HUES6 (cell line): ENCODE measurements at regions not wholly inside any gene's neighbourhood (a gene's known extent, or its start where the extent isn't known, plus 50 kb on each side); places are given as distances from the start of the nearest gene placed in this dataset.

Experiments used
- H3K27ac ChIP-seq: 2 replicates; pipeline ENCODE4 v1.7.0; 2013; ENCODE audit warnings: low read depth, mild to moderate bottlenecking, low read length, inconsistent platforms
- H3K27me3 ChIP-seq: 2 replicates; pipeline ENCODE4 v1.6.1; 2013; ENCODE audit warnings: low read length; ENCODE audit not compliant: control insufficient read depth, insufficient read depth
- H3K36me3 ChIP-seq: 2 replicates; pipeline ENCODE4 v1.6.1; 2013; ENCODE audit warnings: low read length; ENCODE audit not compliant: control insufficient read depth, insufficient read depth
- H3K4me1 ChIP-seq: 2 replicates; pipeline ENCODE4 v1.6.1; 2013; ENCODE audit warnings: low read length; ENCODE audit not compliant: control insufficient read depth, insufficient read depth
- H3K4me3 ChIP-seq: 2 replicates; pipeline ENCODE4 v1.5.1; 2013; ENCODE audit warnings: low read depth, low read length
- H3K9ac ChIP-seq: one replicate; pipeline ENCODE4 v1.6.1; 2013; ENCODE audit warnings: mild to moderate bottlenecking, low read length
- H3K9me3 ChIP-seq: 2 replicates; pipeline ENCODE4 v1.6.1; 2013; ENCODE audit warnings: low read depth, low read length; ENCODE audit not compliant: control insufficient read depth, insufficient read depth

DNA sequence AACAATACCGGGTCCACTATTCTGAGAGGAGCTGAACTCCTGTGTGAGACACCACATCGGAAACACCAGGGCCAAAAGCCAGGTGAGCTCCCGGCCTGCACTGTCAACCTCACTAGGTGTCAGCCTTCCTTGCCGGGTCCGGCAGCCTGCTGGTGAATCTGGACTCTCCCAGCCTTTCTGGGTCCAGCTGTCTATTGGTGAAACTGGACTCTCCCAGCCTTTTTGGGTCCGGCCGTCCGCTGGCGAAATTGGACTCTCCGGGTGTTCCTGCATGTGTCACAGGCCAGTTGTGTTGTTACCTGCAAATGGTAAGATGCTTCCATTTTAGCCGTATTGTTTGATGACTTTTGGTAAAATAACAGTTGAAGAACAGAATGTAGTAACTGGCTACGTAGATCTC is 801.5 kb downstream of the CDH9 start:
- no peaks in the 10 kb centered on the region for H3K4me1 ChIP-seq
- no peaks in the 10 kb centered on the region for H3K36me3 ChIP-seq
- H3K4me3 ChIP-seq = no peak overlapping the region
- peaks cover 13% of the 10 kb centered on the region; the same call in 1 of the 2 replicates for H3K9me3 ChIP-seq
- H3K27me3 ChIP-seq = no peaks in the 10 kb centered on the region
- H3K9ac ChIP-seq = no peak overlapping the region
- H3K27ac ChIP-seq = no peak overlapping the region

DNA sequence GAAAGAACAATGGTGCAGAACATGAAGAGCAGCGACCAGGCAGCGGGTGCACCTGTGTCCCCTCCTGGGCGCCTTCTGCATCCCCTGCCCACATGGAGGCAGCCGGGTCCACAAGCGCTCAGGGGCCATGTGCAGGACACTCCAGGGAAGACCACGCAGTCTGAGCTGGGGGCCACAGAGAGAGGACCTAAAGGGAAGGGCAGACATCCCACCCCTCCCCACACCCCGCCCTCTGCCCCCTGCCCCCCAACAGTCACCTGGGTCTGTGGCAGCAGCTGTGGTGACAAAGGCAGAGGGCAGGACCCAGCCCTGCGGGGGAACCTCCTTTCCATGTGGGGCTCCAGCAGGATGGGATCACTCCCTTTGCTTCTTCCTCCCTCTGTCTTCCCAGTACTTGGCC is 805.7 kb downstream of the CDH9 start:
- Histone ChIP-seq H3K27me3 (no peaks in the 10 kb centered on the region), H3K9ac (no peak overlapping the region), H3K27ac (no peak overlapping the region), H3K4me3 (no peak overlapping the region), H3K36me3 (no peaks in the 10 kb centered on the region), H3K4me1 (no peaks in the 10 kb centered on the region), H3K9me3 (no peaks in the 10 kb centered on the region; the same call in 1 of the 2 replicates)

DNA sequence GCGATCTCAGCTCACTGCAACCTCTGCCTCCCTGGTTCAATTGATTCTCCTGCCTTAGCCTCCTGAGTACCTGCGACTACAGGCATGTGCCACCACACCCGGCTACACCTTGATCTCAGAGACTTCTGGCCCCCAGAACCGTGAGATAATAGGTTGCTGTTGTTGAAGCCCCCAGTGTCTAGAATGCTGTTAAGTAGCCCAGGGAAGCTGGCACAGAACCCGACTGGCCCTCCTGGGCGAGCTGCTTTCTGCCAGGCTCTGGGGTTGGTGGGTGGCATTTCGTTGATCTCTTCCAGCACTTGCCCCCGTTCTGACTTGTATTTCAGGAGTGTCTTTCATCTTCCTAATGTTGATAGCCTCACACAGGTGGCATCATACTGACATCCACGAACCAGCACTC is 807.1 kb downstream of the CDH9 start:
- H3K4me3 ChIP-seq = no peak overlapping the region
- H3K36me3 ChIP-seq = no peaks in the 10 kb centered on the region
- no peaks in the 10 kb centered on the region for H3K4me1 ChIP-seq
- H3K9me3 ChIP-seq = peaks cover 5% of the 10 kb centered on the region; the same call in 1 of the 2 replicates
- H3K27ac ChIP-seq = no peak overlapping the region
- no peak overlapping the region for H3K9ac ChIP-seq
- no peaks in the 10 kb centered on the region for H3K27me3 ChIP-seq

DNA sequence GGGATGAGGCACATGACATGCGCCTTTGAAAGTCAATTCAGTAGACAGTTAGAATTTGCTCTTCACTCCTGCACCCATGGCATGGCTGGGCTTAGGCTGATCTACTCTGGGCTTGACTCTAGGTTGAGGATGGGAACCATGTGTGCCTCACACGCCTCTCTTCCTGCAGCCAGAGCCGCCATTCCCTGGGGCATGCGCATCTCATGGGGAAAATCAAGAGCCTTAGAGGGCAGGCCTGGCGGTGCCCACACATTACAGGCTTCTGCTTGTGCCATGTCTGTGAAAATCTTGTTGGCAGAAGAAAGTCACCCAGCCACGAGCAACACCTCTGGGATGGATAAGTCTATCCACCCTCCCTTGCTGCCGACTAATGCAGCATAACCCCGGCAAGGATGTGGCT is 808.5 kb downstream of the CDH9 start:
- Histone ChIP-seq H3K4me1 (no peaks in the 10 kb centered on the region), H3K9ac (no peak overlapping the region), H3K36me3 (no peaks in the 10 kb centered on the region), H3K27me3 (no peaks in the 10 kb centered on the region), H3K9me3 (peaks cover 7% of the 10 kb centered on the region; the same call in 1 of the 2 replicates), H3K4me3 (no peak overlapping the region), H3K27ac (no peak overlapping the region)

DNA sequence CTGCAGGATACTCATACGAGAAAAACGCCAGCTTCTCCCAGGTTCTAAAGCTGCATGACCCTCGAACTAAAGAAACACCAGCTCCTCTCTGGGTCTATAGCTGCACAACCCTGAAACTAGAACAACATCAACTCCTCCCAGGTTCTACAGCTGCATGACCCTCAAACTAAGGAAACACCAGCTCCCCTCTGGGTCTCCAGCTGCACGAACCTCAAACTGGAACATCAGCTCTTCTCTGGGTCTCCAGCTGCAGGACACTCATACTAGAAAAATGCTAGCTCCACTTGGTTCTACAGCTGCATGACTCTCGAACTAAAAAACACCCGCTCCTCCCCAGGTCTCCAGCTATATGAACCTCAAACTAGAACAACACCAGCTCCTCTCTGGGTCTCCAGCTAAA is 811.1 kb downstream of the CDH9 start:
- Histone ChIP-seq H3K9me3 (peaks cover 15% of the 10 kb centered on the region; the same call in 1 of the 2 replicates), H3K9ac (no peak overlapping the region), H3K27me3 (no peaks in the 10 kb centered on the region), H3K4me1 (no peaks in the 10 kb centered on the region), H3K27ac (no peak overlapping the region), H3K36me3 (no peaks in the 10 kb centered on the region), H3K4me3 (no peak overlapping the region)

DNA sequence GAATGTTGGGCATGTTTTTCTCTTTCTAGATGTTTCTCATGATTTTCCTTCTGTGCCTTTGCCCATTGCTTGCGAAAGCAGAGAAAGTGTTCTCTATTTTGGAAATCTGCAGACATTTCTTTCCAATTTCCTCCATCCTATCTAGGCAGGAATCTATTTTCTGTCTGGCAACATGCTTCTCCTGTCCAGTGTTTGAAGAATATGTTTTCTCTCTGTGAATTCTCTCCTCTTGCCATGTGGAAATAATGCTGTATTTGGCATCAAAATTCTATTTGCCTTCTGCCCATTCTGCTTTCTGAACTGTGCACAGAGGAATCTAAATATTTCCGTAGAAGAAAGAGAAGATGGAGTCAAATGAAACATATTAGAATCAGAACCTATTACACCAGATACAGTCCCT is 833.3 kb downstream of the CDH9 start:
- Histone ChIP-seq H3K27ac (no peak overlapping the region), H3K36me3 (no peaks in the 10 kb centered on the region), H3K9ac (no peak overlapping the region), H3K4me3 (no peak overlapping the region), H3K4me1 (no peaks in the 10 kb centered on the region), H3K27me3 (no peaks in the 10 kb centered on the region), H3K9me3 (no peaks in the 10 kb centered on the region)

DNA sequence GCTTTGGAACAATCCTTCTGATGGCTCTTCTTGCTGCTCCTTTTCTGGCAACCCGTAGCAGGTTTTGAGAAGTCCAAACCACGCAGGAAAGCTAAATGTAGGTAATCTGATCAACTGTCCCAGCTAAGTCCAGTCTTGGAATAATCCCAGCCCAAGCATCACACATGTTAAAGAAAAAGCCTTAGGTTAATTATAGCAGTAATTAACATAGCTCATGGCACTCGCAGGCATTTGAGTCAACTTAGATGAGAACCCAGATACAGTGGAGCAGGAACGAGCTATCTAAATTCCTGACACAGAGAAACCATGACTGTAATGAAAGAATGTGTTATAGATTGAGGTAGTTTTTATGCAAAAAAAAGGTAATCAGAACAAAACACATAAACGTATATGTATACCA is 844.8 kb downstream of the CDH9 start:
- Histone ChIP-seq H3K9me3 (no peaks in the 10 kb centered on the region), H3K36me3 (no peaks in the 10 kb centered on the region), H3K27me3 (no peaks in the 10 kb centered on the region), H3K4me3 (no peak overlapping the region), H3K27ac (no peak overlapping the region), H3K9ac (no peak overlapping the region), H3K4me1 (no peaks in the 10 kb centered on the region)

DNA sequence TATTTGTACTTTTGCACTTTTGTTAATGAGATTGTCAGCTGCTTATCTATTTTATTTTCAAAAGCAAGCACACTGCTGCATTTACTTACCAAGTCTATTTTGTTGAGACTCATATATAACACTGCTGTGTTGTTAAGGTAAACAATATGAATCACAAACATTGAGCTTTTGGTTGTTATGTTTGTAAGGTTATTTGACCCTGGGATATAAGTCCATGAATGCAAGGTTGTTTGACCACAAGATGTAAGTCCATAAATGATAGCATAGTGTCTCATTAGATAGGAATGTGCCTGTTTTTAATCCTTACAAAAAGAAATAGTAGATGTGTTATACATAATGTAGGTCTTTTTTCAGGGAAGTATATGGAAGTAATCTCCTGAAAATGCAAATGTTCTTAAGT is 845.9 kb downstream of the CDH9 start:
- no peaks in the 10 kb centered on the region for H3K36me3 ChIP-seq
- no peaks in the 10 kb centered on the region for H3K4me1 ChIP-seq
- no peak overlapping the region for H3K9ac ChIP-seq
- H3K9me3 ChIP-seq = no peaks in the 10 kb centered on the region
- no peak overlapping the region for H3K27ac ChIP-seq
- H3K4me3 ChIP-seq = no peak overlapping the region
- no peaks in the 10 kb centered on the region for H3K27me3 ChIP-seq

DNA sequence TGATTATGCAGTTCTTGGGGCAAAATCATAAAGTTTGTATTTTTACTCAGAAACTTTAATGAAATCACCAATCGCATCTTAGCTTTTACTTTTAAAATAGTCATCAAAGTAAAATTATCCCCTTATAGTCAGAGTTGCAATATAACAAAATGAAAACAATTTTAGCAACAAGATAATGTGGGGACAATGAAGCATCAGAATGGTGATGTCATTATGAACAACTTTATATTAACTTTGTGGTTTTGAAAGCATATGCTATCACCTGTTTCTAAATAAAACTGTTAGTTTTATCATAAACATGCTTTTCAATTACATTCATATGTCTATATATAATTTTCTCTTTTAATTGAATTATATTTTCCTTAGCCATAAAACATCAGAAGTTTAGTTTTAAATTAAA is 856.8 kb downstream of the CDH9 start:
- Histone ChIP-seq H3K36me3 (no peaks in the 10 kb centered on the region), H3K9me3 (no peaks in the 10 kb centered on the region), H3K27me3 (no peaks in the 10 kb centered on the region), H3K27ac (no peak overlapping the region), H3K4me1 (no peaks in the 10 kb centered on the region), H3K4me3 (no peak overlapping the region), H3K9ac (no peak overlapping the region)

DNA sequence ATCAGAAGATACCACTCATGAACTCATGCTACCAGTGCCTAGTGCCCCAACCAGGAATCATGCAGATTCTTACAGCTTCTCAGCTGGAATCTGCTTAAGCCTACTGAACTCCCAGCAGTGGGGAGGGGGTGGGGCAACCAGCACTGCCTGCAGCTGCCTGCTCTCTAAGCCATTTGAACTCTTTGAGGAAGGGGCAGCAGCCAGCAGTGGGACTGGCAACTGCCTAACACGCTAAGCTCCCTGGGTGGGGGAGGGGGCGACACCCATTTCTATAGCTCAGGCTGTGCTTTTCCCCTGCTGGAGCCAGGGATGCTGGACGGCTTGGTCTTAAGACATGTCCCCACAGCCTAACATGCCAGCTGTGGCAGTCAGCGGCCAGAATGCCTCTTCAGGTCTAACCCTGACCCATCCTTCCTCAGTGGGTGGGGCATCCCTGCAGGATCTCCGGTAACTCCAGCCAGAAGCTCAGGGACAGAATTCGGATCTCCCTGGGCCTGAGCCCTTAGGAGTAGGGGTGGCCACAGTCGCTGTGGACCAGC is 889.7 kb downstream of the CDH9 start:
- Histone ChIP-seq H3K27ac (no peak overlapping the region), H3K27me3 (no peaks in the 10 kb centered on the region), H3K4me3 (no peak overlapping the region), H3K4me1 (peaks cover 7% of the 10 kb centered on the region), H3K9ac (no peak overlapping the region), H3K9me3 (no peaks in the 10 kb centered on the region), H3K36me3 (no peaks in the 10 kb centered on the region)

DNA sequence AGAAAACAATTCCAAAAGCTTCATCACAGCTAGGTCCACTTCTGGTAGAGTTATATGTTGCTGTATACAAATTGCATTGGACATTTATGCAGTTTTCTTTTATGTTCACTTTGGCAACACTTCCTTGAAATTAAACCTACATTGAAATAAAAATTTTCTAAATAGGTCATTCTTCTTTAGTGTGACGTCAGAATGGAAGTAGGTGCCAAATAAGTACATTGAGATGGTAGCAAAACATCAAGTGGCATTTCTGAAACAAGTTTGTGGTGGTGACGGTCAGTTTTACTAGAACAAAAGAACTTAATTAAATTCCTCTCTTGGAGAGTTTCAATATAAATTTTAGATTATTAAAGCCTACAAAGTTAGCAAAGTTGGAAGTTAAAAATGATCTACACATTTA is 895.1 kb downstream of the CDH9 start:
- Histone ChIP-seq H3K4me1 (peaks cover under 1% of the 10 kb centered on the region; the same call in 1 of the 2 replicates), H3K9ac (no peak overlapping the region), H3K4me3 (no peak overlapping the region), H3K36me3 (no peaks in the 10 kb centered on the region), H3K27me3 (no peaks in the 10 kb centered on the region), H3K27ac (no peak overlapping the region), H3K9me3 (no peaks in the 10 kb centered on the region)

DNA sequence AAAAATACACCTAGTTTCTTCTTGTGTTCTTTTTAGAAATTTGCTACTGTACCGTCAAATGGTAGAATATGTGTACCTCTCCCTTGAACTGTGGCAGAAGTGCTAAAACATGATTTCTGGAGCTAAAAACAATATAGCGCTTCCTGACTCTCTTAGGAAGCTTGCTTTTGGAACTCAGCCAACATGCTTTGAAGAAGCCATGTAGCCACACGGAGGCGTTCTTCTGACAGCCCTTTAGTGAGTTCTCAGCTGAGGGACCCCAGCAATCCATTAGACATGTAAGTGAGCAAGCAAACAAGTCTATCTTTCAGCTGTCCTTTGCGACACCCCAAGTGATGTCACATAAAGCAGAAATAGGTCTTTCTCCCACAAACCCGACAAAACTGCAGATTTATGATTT is 917.0 kb downstream of the CDH9 start:
- Histone ChIP-seq H3K27me3 (no peaks in the 10 kb centered on the region), H3K9me3 (no peaks in the 10 kb centered on the region), H3K9ac (no peak overlapping the region), H3K4me3 (no peak overlapping the region), H3K4me1 (no peaks in the 10 kb centered on the region), H3K36me3 (no peaks in the 10 kb centered on the region), H3K27ac (no peak overlapping the region)
